ENCODE measurements at regions not wholly inside any gene's neighbourhood (a gene's known extent, or its start where the extent isn't known, plus 50 kb on each side); places are given as distances from the start of the nearest gene placed in this dataset.
A peak's percentile ranks its signal among the peaks of the same experiment; 100 is the strongest.
"Not testable (repeated sequence)": the region's sequence is repeated elsewhere in the genome, so short reads cannot be mapped to it uniquely, and the experiment has no call there.

DNA sequence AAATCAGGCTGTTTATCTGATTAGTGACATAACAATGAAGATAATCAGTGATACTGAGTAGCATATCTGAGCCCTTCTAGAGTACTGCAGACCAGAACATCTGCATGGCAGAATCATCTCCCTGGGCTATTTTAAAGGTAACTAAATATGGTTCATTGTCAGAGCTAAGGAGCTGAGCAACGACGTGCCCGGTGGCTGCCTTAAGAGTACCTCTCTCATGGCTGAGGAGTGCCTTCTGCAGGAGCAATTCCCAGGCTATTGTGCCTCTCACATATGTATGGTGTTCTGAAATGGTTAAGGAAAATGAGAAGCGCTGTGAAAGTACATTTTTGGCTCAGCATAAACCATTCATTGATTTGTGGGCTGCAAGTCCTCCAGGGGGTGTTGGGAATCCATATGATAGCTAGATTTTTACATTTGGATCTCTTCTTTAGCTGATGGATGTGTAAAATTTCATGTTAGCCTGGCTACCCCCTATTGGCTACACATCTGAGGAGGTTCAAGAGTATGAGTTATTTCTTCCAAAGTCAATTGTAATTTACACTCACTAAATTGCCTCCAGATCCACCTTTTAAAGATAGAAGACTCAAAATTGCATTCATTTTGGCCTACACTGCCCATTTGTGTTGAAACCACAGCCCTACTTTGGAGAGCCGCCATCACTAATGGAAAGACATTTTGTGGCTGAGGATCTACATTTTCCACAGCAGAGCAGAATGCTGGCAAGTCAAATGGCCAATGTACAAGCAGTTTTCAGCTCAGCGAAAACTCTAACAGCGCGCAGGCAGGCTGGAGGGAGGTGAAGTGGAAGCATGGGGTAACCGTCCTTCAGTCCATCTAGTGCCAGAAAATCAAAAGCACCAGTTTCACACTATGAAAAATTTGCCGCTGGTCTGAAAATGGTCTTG is 198.0 kb downstream of the SIM1 start:
- DNase-seq: peak; percentile 65

DNA sequence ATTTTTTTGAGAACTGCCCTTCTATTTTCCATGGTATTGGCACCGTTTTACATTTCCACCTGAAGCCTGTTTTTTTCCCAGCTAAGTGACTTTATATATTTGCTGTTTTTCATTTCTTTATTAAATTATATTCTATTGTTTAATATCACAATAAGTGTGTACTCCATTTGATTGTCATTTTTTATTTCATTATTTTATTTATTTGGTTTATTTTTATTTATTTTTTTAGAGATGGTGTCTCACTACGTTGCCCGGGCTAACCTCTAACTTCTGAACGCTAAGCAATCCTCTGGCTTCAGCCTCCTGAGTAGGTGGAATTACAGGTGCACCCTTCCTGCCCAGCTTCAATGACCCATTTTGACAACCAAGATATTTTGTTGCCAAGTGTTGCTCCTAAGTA is 202.6 kb downstream of the SIM1 start:
- no peak for DNase-seq

DNA sequence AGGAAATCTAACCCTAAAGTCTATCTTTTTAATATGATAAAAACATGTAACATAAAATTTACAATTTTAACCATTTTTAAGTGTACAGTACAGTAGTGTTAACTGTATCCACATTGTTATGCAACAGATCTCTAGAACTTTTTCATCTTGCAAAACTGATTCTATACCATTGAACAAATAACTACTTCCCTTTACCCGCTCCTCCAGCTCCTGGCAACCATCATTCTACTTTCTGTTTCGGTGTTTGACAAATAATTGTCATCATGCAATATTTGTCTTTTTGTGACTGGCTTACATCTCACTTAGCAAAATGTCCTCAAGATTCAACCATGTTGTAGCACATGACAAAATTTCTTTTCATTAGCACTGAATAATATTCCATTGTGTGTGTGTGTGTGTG is 203.2 kb downstream of the SIM1 start:
- no peak for DNase-seq

DNA sequence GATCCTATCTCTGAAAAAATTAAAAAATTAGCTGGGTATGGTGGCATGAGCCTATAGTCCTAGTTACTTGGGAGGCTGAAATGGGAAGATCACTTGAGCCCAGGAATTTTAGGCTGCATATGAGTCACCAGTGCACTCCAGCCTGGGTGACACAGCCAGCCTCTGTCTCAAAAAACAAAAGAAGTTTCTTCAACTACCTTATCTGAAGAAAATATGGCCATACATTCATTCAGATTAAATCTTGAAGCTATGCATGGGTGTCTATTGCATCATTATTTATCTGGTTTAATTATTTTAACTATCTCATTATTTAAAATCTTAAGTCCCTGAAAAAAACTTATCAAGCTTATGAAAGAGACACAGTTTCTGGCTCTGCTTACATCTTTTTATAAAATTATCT is 204.1 kb downstream of the SIM1 start:
- no peak for DNase-seq

DNA sequence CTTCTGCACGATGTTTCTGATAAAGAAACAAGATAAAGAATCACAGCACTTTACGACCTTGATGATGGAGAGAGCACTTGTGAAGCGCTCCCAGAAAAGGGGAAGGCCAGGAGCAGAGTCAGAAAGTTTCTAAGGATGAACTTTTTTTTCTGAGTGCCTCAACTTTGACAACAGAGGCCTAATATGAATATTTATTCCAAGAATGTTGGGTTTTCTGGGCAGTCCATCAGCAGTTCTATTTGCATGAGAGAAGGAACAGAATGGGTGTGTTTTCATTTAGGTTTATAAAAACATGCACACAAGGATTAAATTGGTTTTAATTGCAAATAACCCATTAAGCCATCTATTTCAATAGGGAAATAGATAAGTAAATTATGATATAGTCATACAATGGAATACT is 204.9 kb downstream of the SIM1 start:
- no peak for DNase-seq

DNA sequence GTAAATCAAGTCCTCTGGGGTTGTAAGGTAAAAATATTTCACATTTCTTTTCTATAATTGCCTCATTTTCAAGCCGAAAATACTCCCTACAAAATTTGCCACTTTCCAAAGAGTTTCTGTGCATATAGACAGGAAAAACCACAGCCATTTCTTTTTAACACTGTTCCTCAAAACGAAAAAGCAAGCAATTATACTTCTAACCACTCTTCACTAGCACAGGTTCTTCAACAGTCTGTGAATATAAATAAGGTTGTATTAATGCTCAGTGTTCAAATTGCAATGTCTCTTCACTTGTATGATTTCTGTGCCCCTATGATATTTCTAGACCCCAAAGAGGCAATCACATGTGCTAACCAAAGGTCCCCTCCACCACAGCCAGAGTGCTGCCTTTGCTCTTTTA is 206.0 kb downstream of the SIM1 start:
- no peak for DNase-seq

DNA sequence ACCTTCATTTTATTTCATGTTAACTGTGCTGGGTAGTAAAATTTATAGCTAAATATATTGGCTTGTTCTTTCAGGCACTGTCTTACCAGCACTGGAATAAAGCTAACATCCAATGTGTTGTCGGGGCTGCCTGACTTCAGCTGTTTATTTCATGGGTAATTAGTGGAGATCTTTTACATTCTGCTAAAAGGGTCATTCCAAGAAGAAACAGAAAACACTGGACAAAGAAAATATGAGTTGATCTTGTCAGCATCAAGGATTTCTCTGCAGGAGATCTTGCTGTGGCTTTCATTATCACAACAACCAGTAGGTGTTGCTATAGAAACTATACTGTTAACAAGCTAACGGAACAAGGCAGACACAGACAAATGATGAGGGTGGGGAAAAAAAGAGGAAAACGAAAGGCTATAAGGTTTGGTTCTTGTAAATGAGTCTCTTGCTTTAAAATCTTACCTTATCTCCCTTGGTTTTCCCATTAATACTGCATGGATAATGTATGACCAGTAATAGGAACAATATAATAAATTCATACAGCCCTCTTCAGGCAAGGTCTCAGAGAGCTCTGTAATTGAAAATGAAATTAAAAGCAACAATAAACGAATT is 206.8 kb downstream of the SIM1 start:
- no peak for DNase-seq

DNA sequence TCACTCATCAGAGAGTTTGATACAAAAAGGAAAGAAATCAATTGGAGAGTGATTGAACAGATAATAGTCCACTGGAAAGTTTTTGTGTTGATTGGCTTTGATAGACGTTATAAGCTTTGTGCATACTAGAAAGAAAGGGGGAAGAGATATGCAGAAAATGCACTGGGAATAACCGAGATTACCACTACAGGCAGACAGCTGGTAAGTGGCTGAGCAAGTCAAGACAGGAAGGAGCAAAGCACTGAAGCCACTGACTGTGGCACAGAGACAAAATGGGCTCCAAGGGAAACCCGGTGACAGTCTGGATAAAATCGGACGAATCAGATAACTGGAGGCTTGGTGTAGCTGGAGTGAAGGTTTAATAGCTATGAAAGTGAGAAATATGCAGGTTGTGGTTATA is 209.0 kb downstream of the SIM1 start:
- no peak for DNase-seq

DNA sequence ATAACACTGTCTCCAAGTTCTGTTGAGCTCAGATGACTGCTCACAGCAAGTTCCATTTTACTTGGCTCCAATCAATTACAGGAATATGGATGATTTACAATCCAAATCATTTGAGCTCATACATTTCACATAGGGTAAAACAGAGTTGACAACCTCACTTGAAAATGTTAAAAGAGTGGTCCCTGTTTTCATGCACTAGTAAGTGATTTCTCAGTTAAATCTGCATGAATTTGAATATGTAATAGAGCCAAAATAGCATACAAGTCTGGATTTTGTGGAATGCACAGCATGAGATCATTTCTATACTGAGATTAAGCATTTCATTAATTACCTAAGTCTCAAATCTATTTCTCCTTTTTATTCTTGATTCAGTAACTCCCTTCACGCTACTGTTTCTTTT is 217.6 kb downstream of the SIM1 start:
- no peak for DNase-seq

DNA sequence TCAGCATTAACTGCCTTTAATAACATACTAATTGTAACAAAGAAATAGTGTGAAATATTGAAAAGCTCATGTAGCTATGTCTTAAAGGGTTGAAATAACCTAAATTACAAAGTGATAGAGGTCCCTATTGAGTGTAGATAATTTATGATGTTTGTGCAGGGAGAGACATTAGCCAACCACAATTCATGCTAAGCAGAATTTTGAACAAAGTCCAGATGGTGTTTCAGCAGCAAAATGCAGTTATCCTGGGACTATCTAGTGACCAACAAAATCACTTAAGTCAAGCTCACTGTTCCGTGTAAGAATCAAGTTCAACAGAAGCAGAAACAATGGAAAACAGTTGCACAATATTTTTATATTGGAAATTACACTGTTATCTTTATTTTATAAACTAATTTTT is 218.5 kb downstream of the SIM1 start:
- DNase-seq: no peak

DNA sequence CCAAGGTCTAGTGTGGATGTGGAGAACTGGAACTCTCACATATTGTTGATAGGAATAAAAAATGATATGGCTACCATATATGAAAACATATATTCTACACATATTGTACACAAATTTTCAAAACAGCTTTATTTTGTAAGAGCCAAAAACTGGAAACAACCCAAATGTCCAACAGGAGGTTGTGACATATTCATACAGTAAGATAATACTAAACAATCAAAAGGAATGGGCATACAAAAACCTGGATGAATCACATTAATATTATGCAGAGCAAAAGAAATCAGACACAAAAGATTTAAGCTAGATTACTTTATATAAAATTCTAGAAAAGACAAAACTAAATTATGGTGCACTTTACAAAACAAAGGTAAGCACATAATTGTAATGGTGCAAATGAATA is 223.9 kb downstream of the SIM1 start:
- DNase-seq: no peak

DNA sequence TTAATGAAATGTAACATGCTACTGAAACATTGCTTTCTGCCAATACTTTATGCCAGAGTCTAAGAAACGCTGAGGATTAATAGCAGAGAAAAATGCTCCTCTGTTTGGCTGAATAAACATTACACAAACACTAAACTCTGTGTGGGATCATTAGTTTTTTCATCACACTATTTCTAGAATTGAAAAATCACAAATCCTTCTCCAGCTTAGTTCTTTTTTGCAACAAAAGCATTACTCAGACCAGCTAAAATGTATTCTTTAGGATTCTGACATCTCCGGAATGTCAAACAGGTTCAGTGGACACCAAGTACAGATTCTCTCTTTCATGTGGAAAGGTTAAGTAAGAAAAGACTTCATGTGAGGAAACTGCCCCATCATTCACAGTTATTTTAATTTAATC is 226.9 kb downstream of the SIM1 start:
- no peak for DNase-seq

DNA sequence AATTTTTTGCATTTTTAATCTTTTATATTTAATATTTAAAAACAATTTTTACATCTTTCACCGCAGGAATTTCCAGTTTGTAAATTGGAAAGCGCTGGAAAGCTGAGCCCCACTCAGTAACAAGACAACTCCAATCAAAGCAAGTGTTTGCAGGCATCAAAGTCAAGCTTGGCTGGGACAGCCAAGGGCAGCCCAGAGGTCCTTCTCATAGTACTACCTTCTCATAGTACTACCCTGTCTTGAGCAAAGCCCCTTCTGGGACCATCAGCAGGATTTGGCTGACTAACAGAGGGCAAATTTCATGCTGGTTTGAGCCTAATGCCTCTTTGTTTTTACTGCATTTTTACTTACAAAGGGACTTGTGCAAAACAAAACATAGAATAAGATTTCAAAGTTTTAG is 228.3 kb downstream of the SIM1 start:
- DNase-seq: no peak

DNA sequence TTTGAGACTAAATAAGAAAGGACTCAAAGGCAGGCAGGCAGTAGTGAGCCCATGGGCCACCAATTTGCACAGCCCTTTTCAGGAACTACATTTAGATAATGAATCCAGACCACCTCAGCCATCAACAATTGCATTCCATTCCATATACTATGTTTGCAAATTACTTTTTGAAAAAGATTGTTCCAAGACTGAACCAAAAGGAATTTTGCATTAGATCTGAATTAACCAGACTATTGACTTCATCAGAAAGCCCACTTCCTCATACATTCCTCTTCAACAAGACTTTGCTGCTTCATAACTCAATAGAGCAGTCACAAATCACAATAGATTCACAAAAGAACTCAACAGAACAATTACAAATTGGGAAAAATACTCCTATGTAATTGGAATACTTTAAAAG is 229.1 kb downstream of the SIM1 start:
- DNase-seq: no peak

DNA sequence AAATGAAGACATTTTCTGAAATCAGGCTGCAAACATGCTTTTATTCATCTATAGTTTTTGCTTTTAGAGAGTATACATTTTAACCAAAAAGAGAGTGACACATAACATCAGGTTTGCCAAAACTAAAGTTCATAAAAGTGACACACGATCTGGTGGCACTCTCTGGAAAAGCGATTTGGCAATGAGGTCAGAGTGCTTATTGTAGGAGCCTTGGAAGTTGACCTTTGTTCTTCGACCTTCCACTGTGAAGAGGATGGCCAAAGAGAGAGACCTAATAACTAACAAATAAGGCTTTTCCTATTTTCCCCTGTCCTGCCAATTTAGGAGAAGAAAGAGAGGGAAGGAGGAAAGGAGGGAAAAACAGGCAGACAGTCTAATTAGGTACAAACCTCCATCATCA is 230.1 kb downstream of the SIM1 start:
- no peak for DNase-seq

DNA sequence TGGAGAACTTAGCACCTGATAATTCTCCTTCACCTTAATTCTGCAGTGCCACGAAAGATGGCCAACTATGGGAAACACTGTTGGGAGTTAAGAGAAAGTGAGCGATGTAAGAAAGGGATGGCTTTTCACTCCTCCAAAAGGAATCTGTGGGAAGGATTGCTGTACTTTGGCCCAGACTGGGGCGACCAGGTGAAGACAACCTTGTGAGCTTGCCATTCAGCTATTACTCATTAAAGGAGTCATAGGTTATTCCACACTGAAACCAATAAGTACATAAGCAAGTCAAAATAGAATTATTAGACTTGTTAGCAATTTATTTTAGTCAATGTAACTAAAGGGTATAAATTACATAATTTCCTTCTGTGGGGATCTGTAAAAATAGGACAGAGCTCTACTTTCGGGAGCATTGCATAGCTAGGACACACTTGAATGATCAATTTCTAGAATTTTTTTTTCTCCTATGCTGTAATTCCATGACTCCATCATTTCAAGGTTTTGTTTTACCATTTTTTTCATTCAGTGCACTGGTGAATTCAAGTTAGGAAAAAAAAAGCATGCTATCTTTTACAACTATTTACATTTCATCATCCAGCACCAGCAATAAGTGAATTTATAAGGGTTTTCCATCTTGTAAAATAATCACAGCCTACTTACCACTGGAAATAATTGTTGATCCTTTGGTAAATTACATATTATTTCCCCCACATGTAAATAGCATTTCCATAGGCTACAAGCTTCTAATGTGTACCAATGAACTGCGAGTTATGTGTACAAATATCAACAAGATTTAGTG is 231.7 kb downstream of the SIM1 start:
- no peak for DNase-seq

DNA sequence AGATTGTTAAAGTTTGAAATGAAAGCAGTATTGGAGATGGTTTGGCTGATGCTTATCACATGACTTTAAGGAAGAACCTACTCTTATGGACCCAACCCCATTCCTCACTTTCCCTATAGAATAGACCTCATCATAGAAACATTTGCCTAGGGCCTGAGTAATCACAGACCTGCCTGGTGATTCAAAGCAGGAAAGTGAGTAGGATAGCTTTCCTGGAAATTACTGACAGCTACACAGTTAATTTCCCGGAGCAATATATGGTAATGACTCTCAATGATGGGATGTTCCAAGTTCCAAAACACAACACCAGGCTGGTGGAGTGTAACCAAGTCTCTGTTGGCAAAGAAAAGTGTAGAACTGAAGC is 233.8 kb downstream of the SIM1 start:
- DNase-seq: no peak

DNA sequence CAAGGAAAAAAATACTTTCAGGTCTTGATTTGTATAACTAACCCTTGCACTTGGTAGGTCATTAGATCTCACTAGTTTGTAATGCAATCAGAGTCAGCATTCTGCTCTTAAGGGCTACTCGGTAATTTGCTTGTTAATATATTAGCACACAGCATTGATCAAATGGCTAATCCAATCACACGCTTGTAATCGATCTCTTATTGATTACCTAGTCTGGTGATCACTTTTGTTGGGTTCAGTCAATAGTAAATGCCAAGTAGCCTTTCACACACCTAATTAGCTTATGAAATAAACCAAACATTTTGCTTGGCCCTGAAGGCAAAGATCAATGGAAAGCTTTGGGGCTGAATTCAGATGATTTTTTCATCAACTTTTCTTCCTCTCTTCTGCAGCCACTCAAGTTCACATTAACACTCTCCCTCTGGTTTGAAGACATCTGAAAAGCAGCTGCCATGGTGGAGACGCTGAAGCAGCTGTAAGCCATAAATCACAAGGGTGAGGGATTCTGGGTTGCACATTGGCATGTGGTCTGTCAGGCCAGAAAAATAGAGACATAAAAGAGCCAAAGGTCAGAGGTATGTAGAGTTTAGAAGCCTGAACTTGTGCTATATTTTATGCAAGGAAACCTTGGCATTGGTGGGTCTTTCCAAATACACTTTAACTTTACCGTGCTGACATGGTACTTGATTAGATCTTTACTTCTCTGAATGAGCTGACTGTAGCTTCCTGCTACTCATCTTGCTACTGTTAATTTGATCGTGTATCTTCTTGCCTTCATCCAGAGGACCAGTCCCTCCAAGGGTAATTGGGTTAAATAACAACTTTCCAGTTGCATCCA is 234.4 kb downstream of the SIM1 start:
- DNase-seq: peak; percentile 51

DNA sequence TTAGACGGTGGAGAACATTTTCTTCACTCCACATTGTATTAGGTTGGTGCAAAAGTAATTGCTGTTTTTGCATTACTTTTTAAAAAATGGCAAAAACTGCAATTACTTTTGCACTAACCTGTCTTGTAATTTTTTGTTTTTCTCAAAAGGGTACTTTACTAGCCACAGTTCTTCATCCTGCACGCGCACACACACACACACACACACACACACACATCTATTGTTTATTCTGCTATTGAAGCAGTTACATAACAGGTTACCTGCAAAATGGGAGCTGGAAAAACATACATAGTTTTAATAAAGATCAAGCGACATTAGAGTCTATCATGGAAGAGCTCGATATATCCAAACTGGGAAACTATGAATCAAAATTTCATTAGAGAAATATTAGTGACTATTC is 235.2 kb downstream of the SIM1 start:
- DNase-seq: no peak

DNA sequence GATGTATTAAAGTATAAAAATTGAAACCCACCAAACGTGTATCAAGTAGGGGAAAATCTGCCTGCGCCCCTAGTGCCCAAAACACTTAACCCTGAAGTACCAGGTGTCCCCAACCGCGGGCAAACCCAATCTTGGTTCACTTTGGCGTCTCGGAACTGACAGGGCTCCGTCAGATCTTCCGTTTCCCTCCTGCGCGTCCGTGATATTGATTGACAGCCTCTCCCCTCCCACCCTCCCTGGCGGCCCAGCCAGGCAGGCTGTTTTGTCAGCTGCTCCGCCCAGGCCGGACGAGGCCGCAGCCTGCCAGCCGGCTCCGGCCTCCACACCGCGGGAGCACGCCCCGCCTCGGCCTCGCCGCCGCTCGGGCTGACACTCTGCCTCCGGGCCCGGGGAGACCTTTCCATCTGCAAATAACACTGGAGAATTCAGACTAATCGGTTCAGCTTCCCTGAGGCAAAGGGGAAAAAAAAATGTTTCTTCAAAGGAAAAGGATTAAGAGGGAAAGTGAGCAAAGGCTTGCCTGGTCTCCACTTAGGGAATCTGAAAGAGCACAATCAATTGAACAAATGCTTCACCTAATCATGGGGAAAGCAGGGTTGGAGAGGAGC is 234.9 kb upstream of the MCHR2 start:
- peak; percentile 86 for DNase-seq

DNA sequence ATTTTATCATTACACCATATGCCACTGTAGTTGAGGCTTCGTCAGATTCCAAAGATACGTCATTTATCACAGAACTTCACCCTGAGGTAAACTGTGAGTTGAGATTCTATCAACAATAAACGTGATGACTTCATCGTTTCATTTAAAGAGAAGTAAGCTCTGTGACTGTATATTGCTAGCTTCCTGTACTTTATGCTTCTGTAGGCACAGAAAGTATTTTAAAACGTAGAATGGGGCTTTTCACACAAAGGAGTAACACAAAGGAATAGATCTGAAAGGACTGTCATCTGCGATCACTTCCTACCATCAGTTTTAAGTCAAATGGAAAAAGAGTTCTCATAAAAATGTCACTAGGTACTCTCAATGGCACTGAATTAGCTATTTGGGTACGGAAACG is 234.4 kb upstream of the MCHR2 start:
- no peak for DNase-seq

DNA sequence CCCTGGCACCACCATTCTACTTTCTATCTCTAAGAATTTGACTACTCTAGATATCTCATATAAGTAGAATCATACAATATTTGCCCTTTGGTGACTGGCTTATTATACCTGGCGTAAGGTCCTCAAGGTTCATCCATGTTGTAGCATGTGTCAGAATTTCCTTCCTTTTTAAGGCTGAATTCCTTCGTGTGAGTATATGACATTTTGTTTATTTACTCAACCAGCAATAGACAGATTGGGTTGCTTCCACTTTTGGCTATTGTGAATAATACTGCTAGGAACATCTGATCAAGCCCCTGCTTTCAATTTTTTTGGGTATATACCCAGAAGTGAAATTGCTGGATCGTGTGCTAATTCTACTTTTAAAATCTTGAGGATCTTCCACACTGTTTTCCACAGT is 232.8 kb upstream of the MCHR2 start:
- DNase-seq: no peak

DNA sequence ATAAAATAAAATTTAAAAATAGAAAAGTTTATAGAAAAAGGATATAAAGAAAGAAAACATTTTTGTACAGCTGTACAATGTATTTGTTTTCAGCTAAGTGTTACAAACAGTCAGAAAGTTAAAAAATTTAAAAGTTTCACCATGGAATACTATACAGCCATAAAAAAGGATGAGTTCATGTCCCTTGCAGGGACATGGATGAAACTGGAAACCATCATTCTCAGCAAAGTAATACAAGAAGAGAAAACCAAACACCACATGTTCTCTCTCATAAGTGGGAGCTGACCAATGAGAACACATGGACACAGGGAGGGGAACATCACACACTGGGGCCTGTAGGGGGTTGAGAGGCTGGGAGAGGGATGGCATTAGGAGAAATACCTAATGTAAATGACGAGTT is 229.9 kb upstream of the MCHR2 start:
- DNase-seq: not testable (repeated sequence)

Measured in right hindlimb (tissue), 1 donor.